H1 (cell line): ENCODE measurements at regions not wholly inside any gene's neighbourhood (a gene's known extent, or its start where the extent isn't known, plus 50 kb on each side); places are given as distances from the start of the nearest gene placed in this dataset.

Experiments used
- CBX5 ChIP-seq: fragments of 300-800, 300-1000 bp; sonication (generic); IDR thresholded peaks from 2 replicates; pipeline ENCODE4 v1.7.1; 2016; ENCODE audit warnings: antibody characterized with exemption, low read length, low read depth
- CHD7 ChIP-seq: fragments of 300-600 bp; sonication (generic); IDR thresholded peaks from 2 replicates; pipeline ENCODE4 v1.7.1; 2012; ENCODE audit warnings: low read length, moderate library complexity, mild to moderate bottlenecking, inconsistent platforms; ENCODE audit not compliant: insufficient replicate concordance
- JUN ChIP-seq: IDR thresholded peaks from 2 replicates; pipeline ENCODE4 v1.6.1; 2011; ENCODE audit warnings: low read depth, mild to moderate bottlenecking, improper control_type of control experiment, low read length
- KDM4A ChIP-seq: IDR thresholded peaks from one replicate; pipeline ENCODE4 v1.7.1; 2012; ENCODE audit warnings: low read depth, mild to moderate bottlenecking, moderate library complexity, low read length, inconsistent platforms; ENCODE audit not compliant: severe bottlenecking
- MAX ChIP-seq: IDR thresholded peaks from 2 replicates; pipeline ENCODE4 v1.6.1; 2012; ENCODE audit warnings: inconsistent platforms
- NANOG ChIP-seq: IDR thresholded peaks from 2 replicates; pipeline ENCODE4 v1.6.1; 2011; ENCODE audit warnings: low read length, low read depth, mild to moderate bottlenecking, inconsistent platforms; ENCODE audit not compliant: insufficient read depth, poor library complexity, severe bottlenecking
- RAD21 ChIP-seq, 2 experiments: IDR thresholded peaks in 1 of 2; conservative IDR thresholded peaks in 1 of 2; 2 replicates each; pipeline ENCODE4 v1.6.1; 2011; ENCODE audit warnings: low read depth in 2 of 2, low read length in 2 of 2, improper control_type of control experiment in 1 of 2, inconsistent platforms in 1 of 2, mild to moderate bottlenecking in 1 of 2, moderate library complexity in 1 of 2
- SP2 ChIP-seq: IDR thresholded peaks from 2 replicates; pipeline ENCODE4 v1.6.1; 2012; ENCODE audit warnings: mild to moderate bottlenecking, low read length, inconsistent platforms

- peak; percentile 13 for TF ChIP-seq CHD7
- no peak for TF ChIP-seq CBX5
- 0 out of 2 replicates have a peak, but pooled peaks have one; percentile 15 for TF ChIP-seq MAX
- TF ChIP-seq NANOG: no peak
- TF ChIP-seq KDM4A: peak; percentile 71
- no peak for TF ChIP-seq JUN
- no peak for TF ChIP-seq SP2
- no peak for TF ChIP-seq RAD21 (IDR thresholded peaks at IDR 0.05 in 1 of 2, conservative IDR thresholded peaks at IDR 0.05 in 1 of 2; ENCODE audit: low read depth in 2 of 2, low read length in 2 of 2)
These were observed 105.3 kb upstream of the HNRNPU start (continued) for GRCh38 chr1:244969355-244970235.
